ENCODE measurements at regions not wholly inside any gene's neighbourhood (a gene's known extent, or its start where the extent isn't known, plus 50 kb on each side); places are given as distances from the start of the nearest gene placed in this dataset.

DNA sequence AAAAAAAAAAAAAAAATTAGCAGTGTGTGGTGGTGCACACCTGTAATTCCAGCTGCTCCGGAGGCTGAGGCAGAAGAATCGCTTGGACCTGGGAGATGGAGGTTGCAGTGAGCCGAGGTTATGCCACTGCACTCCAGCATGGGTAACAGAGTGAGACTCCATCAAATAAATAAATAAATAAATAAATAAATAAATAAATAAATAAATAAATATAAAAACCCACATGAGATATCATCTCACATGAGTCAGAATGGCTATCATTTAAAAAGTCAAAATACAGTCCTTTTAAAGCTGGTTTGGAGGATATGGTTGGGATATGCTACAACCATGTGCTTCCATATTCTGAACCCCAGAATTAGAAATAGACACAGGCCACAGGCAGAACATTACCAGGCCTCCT is 114.3 kb downstream of the WSCD1 start:
- no peak for DNase-seq
- intact Hi-C loops (cut with DNase I), result no loop called here

GRCh38 chr17:6179017-6179416 is 108.8 kb downstream of the WSCD1 start:
- no peak for DNase-seq
- intact Hi-C loops (cut with DNase I), result no loop called here

DNA sequence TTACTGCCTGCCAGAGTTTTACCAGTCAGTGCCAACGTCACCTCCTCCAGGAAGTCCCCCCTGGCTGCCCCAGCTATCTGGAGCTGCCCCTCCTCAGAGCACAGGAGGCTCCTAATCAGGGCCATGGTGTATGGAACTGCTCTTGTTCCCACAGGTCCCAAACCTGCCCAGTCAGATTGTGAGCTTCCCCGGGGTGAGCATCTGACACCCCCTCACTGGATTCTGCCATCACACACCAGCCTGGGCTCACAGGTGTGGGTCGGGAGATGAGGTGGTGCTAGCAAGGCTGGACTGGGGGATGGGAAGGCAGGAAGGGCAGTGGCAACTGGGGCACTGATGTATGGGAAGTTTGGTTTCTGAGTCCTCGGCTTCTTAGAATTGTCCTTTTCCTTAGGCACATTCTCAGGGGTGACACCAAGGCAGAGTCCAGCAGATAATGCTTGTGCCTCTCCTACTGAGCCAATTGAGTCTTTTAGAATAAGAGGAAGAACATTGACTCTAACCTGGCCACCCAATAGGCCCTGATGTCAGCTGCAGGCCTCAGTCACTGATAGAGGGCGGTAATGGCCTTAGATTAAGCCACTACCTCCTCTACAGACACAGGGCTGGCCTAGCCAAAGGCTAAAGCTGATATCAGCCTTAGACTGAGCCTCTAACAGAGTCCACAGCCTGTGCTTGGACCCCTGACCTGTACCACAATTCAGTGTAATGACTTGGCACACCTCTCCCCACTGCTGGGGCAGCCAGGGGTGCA is 107.9 kb downstream of the WSCD1 start:
- intact Hi-C loops (cut with DNase I), result no loop called here
- no peak for DNase-seq
